Ectodermal cell (in vitro differentiated cells): ENCODE measurements at regions not wholly inside any gene's neighbourhood (a gene's known extent, or its start where the extent isn't known, plus 50 kb on each side); places are given as distances from the start of the nearest gene placed in this dataset.
"Not testable (repeated sequence)": the region's sequence is repeated elsewhere in the genome, so short reads cannot be mapped to it uniquely, and the experiment has no call there.

Experiments used
- H3K27ac ChIP-seq: 2 replicates; pipeline ENCODE4 v1.7.0; 2013; ENCODE audit warnings: mild to moderate bottlenecking, low read depth, low read length; ENCODE audit not compliant: insufficient read depth, poor library complexity, severe bottlenecking
- H3K27me3 ChIP-seq: 2 replicates; pipeline ENCODE4 v1.7.0; 2013; ENCODE audit warnings: mild to moderate bottlenecking, low read length; ENCODE audit not compliant: insufficient read depth, control insufficient read depth, poor library complexity, severe bottlenecking
- H3K36me3 ChIP-seq: one replicate; pipeline ENCODE4 v1.7.0; 2013; ENCODE audit warnings: low read length; ENCODE audit not compliant: control insufficient read depth, insufficient read depth
- H3K4me1 ChIP-seq: one replicate; pipeline ENCODE4 v1.7.0; 2013; ENCODE audit warnings: low read length; ENCODE audit not compliant: control insufficient read depth, insufficient read depth
- H3K4me3 ChIP-seq: 2 replicates; pipeline ENCODE4 v1.7.0; 2013; ENCODE audit warnings: low read depth, low read length, control low read depth; ENCODE audit not compliant: insufficient read depth
- H3K9me3 ChIP-seq: 2 replicates; pipeline ENCODE4 v1.7.0; 2013; ENCODE audit warnings: mild to moderate bottlenecking, low read length, moderate library complexity; ENCODE audit not compliant: control insufficient read depth
- WGBS, 2 experiments: methylation state at CpG; one replicate each; pipeline ENCODE4 v1.1.7; 2013; ENCODE audit warnings: missing lambda C conversion rate in 2 of 2; 5-methylcytosine and 5-hydroxymethylcytosine counted together

- Histone ChIP-seq H3K4me3 (no peak overlapping the region), H3K4me1 (no peaks in the 10 kb centered on the region), H3K27me3 (no peaks in the 10 kb centered on the region), H3K9me3 (peaks cover 2% of the 10 kb centered on the region), H3K27ac (no peak overlapping the region), H3K36me3 (no peaks in the 10 kb centered on the region)
- 90 to 95% methylated on average over 4 to 5 of the region's 5 CpGs for WGBS, 2 experiments
Observed at GRCh38 chr1:194068446-194069167, 882.2 kb upstream of the B3GALT2 start.

- no peaks in the 10 kb centered on the region for H3K27me3 ChIP-seq
- peaks cover 2% of the 10 kb centered on the region for H3K9me3 ChIP-seq
- H3K4me1 ChIP-seq = no peaks in the 10 kb centered on the region
- no peak overlapping the region for H3K4me3 ChIP-seq
- WGBS, 2 experiments = 92 to 98% methylated on average over 2 of the region's 2 CpGs
- H3K36me3 ChIP-seq = no peaks in the 10 kb centered on the region
- no peak overlapping the region for H3K27ac ChIP-seq
Observed at GRCh38 chr1:194067772-194068171, 881.4 kb upstream of the B3GALT2 start.

- no peaks in the 10 kb centered on the region for H3K36me3 ChIP-seq
- WGBS, 2 experiments = 87 to 100% methylated on average over 2 of the region's 2 CpGs
- H3K27me3 ChIP-seq = no peaks in the 10 kb centered on the region
- H3K27ac ChIP-seq = no peak overlapping the region
- H3K4me1 ChIP-seq = no peaks in the 10 kb centered on the region
- no peak overlapping the region for H3K4me3 ChIP-seq
- no peaks in the 10 kb centered on the region for H3K9me3 ChIP-seq
Observed at GRCh38 chr1:194062962-194063361, 876.5 kb upstream of the B3GALT2 start.

DNA sequence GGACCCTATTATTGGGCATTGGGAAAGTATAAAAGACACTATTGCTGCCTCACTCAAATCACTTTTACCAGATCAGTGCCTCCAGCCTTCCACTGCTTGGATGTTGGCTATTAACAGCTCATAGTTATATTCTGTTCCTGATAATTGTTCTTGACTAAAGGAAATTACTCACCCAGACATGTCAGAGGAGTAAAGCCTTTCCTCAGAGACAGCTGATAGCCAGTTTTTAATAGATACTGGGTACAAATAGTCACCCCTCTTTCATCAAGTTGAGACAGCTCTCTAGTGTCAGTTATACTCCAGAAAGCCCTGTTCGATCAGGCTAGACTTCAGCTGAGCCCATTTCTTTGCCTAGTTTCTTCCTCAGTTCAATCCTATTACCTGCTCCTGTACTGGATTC is 876.1 kb upstream of the B3GALT2 start:
- no peaks in the 10 kb centered on the region for H3K4me1 ChIP-seq
- WGBS, 2 experiments = 90 to 93% methylated on average over 1 of the region's 1 CpG
- H3K27me3 ChIP-seq = no peaks in the 10 kb centered on the region
- no peak overlapping the region for H3K27ac ChIP-seq
- no peaks in the 10 kb centered on the region for H3K36me3 ChIP-seq
- H3K4me3 ChIP-seq = no peak overlapping the region
- no peaks in the 10 kb centered on the region for H3K9me3 ChIP-seq

- WGBS, 2 experiments = 92 to 95% methylated on average over 4 of the region's 4 CpGs
- Histone ChIP-seq H3K9me3 (no peaks in the 10 kb centered on the region), H3K27me3 (no peaks in the 10 kb centered on the region), H3K4me3 (no peak overlapping the region), H3K36me3 (no peaks in the 10 kb centered on the region), H3K27ac (no peak overlapping the region), H3K4me1 (no peaks in the 10 kb centered on the region)
Observed at GRCh38 chr1:194060481-194060880, 874.1 kb upstream of the B3GALT2 start.

DNA sequence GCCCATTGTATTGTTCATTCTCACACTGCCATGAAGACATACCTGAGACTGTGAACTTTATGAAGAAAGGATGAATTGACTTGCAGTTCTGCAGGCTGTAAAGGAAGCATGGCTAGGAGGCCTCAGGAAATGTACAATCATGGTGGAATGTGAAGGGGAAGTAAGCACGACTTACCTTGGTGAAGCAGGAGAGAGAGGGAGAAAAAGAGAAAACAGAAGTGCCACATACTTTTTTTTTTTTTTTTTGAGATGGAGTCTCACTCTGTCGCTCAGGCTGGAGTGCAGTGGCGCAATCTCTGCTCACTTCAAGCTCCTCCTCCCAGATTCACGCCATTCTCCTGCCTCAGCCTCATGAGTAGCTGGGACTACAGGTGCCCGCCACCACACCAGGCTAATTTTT is 871.9 kb upstream of the B3GALT2 start:
- 86 to 91% methylated on average over 4 of the region's 5 CpGs for WGBS, 2 experiments
- not testable (repeated sequence) for H3K4me3 ChIP-seq, H3K36me3 ChIP-seq, H3K27ac ChIP-seq, H3K4me1 ChIP-seq, H3K9me3 ChIP-seq, H3K27me3 ChIP-seq

DNA sequence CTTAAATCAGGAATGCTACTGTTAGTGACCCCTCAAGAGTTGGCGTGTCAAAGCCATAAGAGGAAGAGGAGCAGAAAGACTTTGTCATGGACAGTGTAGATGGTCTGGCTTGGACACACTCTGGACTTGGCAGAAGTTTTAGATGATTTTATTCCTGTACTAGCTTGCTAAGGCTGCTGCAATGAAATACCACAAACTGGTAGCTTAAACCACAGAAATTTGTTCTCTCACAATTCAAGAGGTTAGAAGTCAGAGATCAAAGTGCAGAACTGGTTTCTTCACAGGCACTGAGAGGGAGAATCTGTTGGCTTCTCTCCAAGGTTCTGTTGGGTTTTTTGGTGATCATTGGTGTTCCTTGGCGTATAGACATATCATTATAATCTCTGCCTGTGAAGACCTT is 869.8 kb upstream of the B3GALT2 start:
- H3K4me3 ChIP-seq = no peak overlapping the region
- WGBS, 2 experiments = 95% methylated on average over 2 of the region's 2 CpGs
- H3K9me3 ChIP-seq = no peaks in the 10 kb centered on the region

GRCh38 chr1:194055536-194055935 is 869.1 kb upstream of the B3GALT2 start:
- H3K27me3 ChIP-seq = no peaks in the 10 kb centered on the region
- H3K27ac ChIP-seq = no peak overlapping the region
- H3K4me1 ChIP-seq = no peaks in the 10 kb centered on the region
- 80 to 100% methylated on average over 1 of the region's 1 CpG for WGBS, 2 experiments
- no peaks in the 10 kb centered on the region for H3K9me3 ChIP-seq
- H3K36me3 ChIP-seq = no peaks in the 10 kb centered on the region
- no peak overlapping the region for H3K4me3 ChIP-seq

More for the DNA sequence above, 869.8 kb upstream of the B3GALT2 start:
- Histone ChIP-seq H3K36me3 (no peaks in the 10 kb centered on the region), H3K27me3 (no peaks in the 10 kb centered on the region), H3K4me1 (no peaks in the 10 kb centered on the region), H3K27ac (no peak overlapping the region)

DNA sequence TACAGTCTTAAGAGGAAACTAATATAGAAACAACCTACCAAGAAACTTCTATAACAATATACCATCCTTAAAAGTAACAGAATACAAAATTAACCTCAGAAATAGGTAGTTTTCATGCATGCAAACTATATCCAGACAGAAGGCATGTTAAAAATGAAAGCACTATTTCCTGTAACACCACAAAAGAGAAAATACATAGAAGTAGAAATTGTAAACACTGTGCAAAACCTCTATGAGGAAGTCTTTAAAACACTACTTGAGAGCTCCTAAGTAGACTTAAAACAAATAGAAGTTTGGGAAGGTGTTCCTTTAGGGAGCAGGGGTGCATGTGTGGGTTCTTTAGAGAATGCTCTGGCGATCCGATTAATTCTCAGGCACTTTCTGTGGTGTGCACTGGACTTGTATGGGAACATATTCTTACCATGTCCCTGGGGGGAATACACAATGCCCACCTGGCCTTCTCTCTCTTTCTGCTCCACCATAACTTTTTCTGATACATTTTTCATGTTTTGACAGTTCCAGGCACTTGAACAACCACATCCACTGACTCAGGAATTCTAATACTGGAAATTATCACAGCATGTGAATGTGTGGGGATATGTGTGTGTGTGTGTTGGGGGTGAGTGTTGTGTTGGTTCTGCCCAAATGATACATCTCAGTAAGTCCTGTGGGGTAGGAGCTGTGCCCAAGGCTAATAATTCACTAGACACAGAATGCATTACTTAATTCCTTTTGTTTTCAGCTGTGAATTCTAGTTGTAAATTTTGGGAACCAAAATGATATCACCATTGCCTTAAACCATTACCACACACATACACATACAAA is 866.3 kb upstream of the B3GALT2 start:
- no peak overlapping the region for H3K4me3 ChIP-seq
- H3K27me3 ChIP-seq = no peaks in the 10 kb centered on the region
- H3K4me1 ChIP-seq = no peaks in the 10 kb centered on the region
- 92 to 94% methylated on average over 2 of the region's 2 CpGs for WGBS, 2 experiments
- no peaks in the 10 kb centered on the region for H3K9me3 ChIP-seq
- H3K36me3 ChIP-seq = no peaks in the 10 kb centered on the region
- no peak overlapping the region for H3K27ac ChIP-seq

DNA sequence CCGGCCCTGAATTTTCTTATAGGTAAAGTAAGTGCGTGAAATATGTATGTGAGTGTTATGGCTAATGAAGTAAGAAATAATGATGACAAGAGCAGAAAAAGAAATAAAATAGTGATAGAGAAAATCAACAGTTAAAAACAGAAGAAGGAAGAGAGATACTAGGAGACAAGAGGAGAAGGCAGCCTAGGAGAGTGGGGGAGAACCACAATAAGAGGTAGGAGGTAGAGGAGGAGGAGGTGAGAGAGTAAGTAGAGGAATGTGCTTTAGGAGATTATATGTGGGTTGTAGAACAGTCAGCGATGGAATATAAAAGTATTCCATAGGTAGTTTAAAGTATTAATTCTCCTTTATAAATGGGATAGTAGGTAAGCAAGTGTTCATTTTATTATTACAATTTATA is 861.5 kb upstream of the B3GALT2 start:
- Histone ChIP-seq H3K27me3 (no peaks in the 10 kb centered on the region), H3K36me3 (no peaks in the 10 kb centered on the region), H3K27ac (no peak overlapping the region), H3K9me3 (no peaks in the 10 kb centered on the region), H3K4me1 (no peaks in the 10 kb centered on the region), H3K4me3 (no peak overlapping the region)
- 91 to 94% methylated on average over 2 of the region's 3 CpGs for WGBS, 2 experiments
